T-helper 22 cell (primary cell): ENCODE measurements at regions not wholly inside any gene's neighbourhood (a gene's known extent, or its start where the extent isn't known, plus 50 kb on each side); places are given as distances from the start of the nearest gene placed in this dataset.
"Not testable (repeated sequence)": the region's sequence is repeated elsewhere in the genome, so short reads cannot be mapped to it uniquely, and the experiment has no call there.

Experiments used
- DNase-seq: peaks from one replicate; pipeline ENCODE4 v3.0.0-alpha.2; 2020; ENCODE audit warnings: low read depth

DNA sequence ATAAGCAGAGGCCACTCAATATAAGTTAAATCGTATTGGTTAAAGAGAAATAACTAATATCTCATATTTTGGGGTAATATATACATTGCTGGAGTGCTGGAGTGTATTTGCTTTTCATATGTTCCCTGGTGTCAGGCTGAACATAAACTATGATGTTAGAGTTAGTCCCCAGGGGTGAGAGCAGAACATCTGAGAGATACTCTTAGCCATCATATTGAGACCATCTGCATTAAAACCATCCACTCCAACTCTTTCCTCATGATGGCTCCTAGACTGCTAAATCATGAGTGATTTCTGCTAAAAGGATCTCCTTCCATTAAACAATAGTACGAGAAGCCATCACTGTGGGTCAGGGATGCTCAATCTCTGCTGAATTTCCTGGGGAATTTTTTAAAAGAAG, 436.2 kb downstream of the DTWD2 start:
- no peak for DNase-seq

DNA sequence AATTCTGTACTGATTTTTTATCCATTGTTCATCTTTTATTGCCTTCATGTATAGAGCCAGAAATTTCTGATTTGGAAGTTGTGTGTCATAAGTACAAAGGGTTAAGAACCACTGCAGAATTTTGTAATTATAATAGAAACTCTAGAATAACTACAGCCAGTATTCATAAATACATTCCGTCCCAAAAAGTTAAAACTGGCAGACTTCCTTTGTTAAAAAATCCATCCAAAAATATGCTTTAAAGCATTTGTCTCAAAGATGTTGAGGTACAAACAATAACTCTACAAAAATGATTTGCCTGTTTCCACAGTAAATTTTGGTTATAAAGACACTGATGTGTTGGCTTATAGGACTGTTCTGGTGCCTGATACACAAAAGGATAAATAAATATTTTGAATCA, 436.6 kb downstream of the DTWD2 start:
- no peak for DNase-seq

DNA sequence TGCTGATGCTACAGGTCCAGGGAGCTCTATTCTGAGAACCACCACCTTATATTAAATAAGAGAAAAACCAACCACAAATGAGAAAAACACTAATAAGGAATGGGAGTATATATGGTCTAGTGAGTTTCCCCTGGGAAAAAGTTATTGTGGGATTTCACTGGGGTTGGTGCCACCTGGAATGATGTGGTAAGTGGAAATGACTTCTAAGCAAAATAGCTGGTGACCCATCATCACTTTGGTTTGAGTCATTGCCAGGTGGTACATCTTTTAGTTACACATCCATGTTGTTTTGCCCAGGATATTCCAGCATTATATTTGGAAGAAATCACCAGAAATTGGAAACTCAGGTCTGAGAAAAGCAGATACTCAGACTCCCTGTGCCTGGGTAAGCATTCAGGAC, 437.3 kb downstream of the DTWD2 start:
- DNase-seq, result no peak

DNA sequence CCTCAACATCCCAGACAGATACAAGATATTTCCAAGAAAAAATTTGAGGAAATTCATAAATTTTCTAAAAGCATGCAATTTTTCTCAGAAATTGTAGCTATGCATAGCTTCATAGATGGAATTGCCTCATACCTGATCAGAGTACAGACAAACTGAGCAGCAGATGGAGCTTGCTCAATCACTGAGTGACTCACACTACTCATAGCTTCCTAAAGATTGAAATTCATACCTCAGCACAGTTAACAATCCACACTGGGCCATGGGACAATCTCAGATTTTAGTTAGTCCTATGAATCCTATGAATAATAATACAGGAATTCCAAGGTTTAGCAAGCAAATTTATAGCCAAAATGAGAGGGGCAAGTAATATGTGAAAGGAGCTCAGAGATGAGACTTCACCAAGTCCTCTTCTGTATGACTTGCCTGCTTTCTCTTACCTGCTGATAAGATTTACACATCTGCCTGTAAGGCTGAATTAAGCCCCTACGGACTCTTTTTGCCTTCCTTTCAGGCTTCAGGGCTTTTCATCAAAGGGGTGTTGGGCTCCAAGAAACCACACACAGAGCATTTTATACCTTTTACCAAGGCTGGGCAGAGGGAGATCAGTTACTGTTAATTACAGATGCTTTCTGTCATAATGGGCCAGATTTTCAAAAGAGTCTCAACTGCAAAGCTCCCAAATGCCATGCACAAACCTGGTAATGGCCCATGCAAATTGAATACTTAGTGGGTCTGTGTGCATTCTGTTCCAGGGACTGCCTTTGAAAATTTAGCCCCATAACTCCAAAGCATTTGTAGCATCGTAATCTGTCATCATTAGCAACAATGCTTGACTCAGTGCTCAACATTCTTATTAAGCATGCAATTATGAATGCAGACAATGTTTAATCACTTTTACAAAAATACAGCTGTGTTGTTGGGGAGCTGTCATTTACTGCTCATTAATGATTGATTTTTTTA, 439.3 kb downstream of the DTWD2 start:
- no peak for DNase-seq

DNA sequence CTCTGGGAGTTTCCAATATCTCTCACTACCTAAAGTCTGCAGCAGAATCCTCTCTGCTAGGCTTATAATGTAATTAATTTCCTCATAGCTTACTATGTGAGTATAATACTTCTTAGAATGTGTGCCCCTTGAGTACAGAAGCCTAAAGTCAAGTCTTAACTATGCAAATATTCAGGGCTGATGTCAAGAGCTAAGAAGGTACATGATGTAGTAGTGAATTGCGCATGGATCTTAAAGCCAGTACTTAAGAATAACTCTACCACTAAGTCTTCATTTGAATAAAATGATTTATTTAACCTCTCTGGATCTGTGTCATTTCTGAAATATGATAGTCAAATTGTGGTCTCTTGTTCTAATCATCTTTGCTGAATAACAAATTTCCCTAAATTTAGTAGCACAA, 442.9 kb downstream of the DTWD2 start:
- no peak for DNase-seq

DNA sequence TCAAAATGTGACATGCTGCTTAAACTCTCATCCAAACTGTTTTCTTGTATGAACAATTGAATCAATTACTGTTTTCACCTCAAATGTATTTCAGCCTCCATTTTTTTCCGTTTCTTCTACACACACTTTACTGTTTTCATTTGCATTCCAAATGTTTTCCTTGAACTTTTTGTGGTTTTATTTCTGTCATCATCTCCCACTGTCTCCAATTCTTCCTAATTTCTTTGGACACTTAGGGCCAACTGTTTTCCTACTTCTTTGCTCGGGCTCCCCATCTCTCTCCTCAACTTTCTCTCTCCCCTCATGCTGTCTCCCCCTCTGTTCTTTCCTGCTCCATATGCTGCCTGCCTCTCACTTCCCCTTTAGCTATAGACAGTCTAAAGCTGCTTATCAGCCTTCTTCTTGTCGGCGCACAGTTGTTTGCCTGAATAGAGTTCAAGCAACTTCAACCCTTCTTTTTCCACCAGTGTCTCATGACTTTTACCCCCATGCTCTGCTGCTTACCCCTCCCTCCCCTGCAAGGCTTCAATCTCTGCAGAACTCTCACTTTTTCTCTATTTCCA, 443.4 kb downstream of the DTWD2 start:
- no peak for DNase-seq

DNA sequence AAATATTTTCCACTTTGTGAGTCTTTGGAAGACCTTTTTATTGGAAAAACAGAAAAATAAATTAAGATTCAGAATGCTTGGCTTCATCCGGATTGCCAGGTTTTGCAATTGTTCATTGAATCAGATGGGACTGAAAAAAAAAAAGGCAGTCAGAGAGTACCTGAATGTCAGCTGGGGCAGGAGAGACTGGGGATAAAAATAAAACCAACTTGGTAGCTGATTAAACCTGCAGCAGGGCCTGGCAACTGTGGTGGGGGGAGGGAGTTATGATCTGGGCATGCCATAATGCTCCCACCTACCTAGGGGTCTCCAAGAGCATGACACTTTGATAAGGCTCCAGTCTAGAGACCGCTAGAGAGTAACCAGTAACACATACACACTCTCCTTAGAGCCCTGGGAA, 454.4 kb downstream of the DTWD2 start:
- DNase-seq, result no peak

DNA sequence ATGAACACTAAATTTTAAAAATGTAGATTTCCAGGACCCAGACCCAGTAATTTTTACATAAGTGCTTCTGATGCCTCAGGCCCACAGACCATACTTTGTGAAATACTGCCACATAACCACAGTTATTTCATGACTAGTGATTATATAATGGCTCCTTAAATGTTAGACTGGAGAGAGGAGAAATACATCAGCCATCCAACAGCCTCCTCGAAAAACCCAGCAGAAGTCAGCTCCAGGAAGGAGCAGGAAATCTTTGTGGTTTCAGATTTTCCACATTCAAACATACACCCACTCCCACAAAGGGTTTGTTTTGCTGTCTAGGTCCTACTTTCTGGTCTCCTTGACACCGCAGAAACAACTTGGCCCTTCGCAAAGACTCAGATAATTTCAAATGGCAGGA, 455.2 kb downstream of the DTWD2 start:
- DNase-seq, result no peak

DNA sequence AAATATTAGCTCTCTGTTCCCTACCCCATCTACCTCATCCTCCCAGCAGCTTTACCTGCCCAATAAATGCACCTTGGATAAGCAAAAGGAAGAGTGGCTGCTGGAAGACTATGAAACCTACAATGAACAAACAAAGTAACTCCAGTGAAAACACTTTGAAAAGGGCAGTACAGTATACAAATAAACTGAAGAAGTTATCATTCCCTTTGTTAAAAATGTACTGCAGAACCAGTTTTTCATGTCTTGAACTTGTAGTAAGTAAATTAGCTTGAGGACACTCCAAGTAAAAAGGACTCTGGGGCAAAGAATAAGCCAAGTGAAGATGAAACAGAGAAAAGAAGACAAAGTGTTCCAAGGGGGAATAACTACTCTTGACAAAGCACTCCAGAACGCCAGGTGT, 457.1 kb downstream of the DTWD2 start:
- DNase-seq, result no peak

DNA sequence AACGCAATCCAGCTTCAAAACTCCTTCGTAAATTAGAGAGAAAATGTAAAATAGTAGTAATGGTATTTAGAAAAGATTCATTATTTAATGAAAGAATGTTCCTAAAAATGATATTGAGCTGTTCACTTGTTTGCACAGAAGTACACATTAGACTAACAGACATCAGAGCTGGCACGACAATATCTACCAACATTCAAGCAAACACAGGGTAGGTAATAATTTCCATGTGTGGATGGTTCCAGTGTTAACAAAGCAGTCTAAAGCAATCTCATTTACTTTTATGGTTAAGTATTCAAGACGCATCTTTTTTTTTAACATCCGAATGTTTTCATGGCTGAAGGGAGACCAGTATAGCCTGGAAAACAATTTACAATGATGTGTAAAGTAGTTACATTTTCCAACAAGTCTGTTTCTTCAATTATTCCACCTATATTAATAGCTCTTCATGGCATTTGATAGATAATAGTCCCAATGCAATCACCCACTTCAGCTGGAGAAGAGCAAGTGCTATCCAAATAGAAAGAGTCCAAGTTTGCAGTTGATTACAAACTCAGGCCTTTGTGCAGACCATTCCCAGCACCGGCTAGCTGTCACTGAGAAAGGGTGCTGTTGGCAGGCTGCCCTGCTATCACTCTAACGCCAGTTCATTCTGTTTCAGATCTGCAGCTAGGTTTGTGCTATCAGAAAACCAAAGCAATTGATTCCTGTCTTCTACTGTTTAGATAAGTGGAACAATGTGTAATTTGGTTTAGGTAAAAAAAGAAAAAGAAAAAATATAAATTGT, 458.8 kb downstream of the DTWD2 start:
- DNase-seq, result no peak

DNA sequence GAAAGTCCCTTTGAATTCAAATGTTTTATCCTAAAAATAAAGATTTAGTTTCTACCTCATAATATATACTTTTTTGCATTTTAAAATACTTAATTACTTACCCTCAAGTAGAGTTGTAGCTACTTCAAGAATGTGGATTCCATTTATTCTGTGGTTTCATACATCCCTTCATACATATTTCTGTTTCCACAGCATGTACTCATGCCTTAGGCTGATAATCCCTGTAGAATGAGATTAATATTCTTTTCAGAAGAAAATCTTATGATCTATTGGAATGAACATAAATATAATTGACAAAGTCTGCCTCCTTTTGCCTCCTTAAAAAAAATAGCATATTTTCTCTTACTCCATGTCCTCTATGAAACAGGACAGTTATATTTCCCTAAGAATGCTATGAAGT, 465.7 kb downstream of the DTWD2 start:
- no peak for DNase-seq

DNA sequence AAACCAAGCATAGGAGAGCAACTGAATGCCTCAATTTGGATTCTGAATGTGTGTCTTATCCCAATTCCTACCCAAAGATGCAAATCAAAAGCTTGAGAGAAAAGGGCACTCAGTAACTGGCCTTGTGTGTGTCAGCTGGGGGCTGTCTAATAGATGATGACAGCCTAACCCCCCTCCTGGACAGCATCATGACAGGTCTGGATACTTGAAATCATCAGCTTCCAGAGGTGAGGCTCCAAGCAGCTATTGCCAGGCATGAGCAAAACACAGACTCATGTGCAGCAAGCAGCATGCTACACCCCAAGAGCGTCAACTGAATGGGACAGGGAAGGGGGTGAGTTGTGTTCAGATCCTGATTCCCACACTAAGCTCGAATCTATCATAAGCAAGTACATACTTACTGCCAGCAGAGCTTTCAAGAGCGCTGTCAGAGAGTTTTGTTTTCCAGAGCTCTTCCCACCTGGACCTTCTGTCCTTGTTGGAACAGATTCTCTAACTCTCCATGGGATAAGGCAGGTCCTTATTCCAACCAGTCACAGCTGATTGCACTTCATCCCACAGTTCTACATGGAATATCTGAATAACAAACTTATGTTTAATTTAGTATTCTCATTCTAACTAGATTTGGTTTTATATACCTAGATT, 467.5 kb downstream of the DTWD2 start:
- DNase-seq, result no peak

DNA sequence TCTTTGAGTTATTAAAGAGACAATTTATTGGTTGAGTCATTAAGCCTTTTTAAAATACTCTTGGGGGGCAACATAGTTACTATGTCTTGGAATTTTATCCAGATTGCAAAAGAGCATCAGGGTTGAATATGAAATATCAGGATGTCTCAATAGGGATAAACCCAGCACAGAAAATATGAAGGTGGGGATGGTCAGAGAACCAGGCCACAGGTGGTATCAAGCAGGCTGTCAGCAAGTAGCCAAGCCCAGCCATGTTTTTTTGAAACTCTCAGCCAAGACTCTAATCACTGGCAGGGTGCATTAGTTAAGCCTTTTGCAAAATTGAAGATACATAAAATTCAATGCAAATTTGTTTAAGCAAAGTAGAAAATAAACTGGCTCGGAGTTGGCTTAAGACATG, 468.9 kb downstream of the DTWD2 start:
- no peak for DNase-seq

DNA sequence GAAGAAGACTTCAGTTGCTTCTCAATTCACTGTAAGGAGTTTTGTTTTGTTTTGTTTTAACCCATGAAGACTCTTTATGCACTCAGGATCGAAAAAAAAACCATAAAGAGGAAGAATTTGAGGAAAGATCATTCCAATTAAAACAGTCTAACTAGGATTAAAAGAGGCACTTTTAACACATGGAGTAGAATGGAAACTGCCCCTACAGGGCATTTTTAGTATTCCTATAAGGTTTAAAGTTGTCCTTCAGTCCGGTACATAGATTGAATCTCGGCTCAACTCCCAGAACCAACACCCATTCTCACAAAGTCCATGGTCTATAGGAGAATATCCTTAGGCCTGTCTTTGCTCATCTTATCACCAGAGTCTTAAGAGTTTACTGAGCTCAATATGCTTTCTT, 469.6 kb downstream of the DTWD2 start:
- DNase-seq, result no peak

DNA sequence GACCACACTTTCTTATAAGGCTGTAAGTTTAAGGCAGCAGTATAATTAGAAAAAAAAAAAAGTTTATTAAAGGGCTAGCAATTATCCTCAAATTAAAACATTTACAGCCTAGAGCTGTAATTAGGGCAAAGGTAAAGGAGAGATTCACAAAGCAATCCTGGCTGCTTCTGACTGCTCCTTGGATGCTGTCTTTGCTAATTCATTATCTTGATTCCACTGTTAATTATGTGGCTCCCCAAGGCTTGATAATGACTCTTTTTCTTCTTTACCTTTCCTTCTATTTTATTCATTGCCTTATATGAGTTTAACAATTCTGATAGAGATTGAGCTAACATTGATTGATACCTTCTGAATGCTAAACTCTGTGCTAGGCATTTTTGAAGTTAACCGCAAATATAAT, 476.5 kb downstream of the DTWD2 start:
- no peak for DNase-seq

DNA sequence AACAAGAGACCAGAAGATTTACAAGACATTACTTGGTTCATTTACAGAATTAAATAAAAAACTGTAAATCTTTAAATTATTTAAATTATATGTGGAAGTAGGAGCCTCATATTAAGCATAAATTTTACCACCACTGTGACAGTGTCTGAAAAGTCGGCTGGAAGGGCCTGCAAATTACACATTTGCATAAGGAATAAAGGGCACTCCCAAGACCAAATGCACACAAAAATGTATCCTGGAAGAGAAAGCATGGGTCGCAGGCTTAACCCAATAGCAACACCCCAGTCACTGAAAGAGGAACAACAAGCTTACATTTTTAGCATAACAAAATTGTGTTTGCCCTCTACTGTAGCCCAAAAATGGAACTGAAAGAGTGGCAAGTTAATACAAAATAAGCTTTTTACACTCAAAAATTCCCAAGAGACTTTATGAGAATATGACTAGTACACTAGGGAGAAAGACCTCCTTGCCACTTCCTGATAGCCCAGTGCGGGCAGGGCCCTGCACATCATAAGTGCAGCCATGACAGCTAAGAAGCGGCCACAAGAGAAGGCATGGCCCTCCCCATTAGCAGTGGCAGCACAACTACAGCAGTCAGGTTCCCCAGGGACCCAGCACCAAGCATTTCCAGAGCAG, 482.0 kb downstream of the DTWD2 start:
- no peak for DNase-seq

DNA sequence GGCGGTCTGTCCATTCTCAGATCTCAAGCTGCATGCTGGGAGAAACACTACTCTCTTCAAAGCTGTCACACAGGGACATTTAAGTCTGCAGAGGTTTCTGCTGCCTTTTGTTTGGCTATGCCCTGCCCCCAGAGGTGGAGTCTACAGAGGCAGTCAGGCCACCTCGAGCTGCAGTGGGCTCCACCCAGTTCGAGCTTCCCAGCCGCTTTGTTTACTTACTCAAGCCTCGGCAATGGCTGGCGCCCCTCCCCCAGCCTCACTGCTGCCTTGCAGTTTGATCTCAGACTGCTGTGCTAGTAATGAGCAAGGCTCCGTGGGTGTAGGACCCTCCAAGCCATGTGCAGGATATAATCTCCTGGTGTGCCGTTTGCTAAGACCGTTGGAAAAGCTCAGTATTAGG, 486.1 kb downstream of the DTWD2 start:
- DNase-seq, result not testable (repeated sequence)

DNA sequence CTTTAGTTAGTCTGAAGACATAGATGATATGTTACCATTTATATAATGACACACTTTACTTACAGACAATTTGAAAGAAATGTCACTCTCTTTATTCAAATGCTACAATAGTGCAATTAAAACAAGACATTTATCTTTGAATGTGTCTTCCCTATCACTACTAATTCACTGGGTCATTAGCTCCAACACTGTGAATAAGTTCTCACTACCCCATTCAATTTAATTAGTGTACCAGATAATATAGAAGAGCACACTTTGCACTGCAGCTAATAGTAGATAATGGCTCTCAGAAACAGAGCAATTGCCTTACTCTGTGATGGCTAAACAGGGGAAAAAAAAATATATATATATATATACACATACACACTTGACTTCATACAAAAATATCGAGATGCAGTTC, 497.0 kb downstream of the DTWD2 start:
- DNase-seq, result no peak

DNA sequence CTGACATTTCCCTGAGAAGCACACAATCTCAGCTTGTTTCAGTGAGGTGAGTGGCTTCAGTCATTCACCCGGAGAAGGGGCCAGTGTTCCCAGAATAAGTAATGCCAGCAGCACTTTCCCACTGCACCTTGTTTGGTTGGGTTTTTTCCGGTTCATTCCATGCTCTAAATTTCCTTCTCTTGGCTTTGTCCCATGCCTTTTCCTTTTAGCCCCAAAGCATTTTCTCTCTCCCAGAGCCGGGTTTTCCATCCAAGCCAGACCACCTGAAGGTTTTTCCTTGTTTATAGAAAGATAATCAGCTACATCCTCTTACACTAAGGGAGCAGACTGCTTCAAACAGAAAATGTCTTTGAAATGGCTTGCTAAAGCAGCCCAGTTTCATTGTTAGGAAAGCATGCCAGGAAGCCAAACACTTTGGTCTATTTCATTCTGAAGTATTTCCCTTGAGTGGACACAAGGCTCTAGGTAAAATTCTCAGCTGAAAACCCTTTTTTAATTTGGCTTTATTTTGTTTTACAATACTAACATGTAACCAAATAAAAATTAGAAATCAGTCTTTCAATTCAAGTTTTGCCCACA, 501.6 kb downstream of the DTWD2 start:
- no peak for DNase-seq

DNA sequence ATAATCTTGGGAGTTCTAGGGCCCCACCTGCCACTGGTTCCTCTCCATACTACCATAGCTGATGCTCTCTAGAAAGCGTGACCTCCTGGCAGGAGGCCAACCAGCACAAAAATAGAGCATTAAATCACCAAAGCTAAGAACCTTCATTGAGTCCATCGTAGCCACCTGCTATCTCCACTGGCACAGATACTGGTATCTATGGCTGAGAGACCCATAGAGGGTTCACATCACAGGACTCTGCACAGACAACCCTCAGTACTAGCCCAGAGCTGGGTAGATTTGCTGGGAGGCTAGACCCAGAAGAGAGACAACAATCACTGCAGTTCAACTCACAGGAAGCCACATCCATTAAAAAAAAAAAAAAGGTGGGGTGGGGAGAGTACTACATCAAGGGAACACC, 509.1 kb downstream of the DTWD2 start:
- no peak for DNase-seq

DNA sequence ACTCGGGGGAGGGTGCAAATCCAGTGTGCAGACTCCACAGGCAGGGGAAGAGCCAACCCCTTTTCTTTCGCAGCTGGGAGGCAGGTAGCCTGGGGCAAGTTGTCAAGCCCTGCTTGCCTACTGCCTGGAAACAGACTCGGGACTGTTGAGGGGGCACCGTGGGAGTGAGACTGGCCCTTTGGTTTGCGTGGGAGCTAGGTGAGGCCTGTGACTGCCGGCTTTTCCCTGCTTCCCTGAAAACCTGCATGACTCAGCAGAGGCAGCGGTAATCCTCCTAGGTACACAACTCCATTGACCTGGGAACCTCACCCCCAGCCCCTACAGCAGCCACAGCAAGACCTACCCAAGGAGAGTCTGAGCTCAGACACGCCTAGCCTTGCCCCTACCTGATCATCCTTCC, 509.5 kb downstream of the DTWD2 start:
- DNase-seq, result no peak

DNA sequence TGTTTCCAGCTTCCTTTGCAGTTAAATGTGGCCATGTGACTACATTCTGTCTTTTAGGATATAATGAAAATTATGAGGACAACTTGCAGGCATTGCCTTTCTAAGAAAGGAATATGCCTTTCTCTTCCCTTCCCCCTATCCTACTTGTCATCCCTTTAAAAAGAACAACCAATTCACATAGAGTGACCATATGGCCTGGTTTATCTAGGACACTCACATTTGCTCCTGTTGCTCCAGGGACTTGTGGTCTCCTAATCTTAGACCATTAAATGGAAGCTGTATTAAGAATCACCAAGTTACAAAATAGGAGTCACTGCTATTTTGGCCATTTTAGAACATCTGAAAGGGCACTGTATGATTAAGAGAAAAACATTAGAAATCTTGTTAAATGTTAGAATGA, 520.3 kb downstream of the DTWD2 start:
- DNase-seq, result no peak
